CD14-positive monocyte (primary cell): ENCODE measurements at regions not wholly inside any gene's neighbourhood (a gene's known extent, or its start where the extent isn't known, plus 50 kb on each side); places are given as distances from the start of the nearest gene placed in this dataset.

ENCODE experiments used
- DNase-seq, 3 donors: peaks; one replicate each; pipeline ENCODE4 v3.0.0-alpha.2; 2011 to 2022
- H2AFZ ChIP-seq: 2 replicates; pipeline ENCODE4 v1.6.0; 2012; ENCODE audit warnings: mild to moderate bottlenecking, low read depth, low read length, inconsistent platforms; ENCODE audit not compliant: insufficient read depth, poor library complexity, severe bottlenecking
- H3K27ac ChIP-seq, 2 donors: 1 replicate in 1 of 2; 2 replicates in 1 of 2; pipeline ENCODE4 v1.5.1; 2012 to 2013; ENCODE audit warnings: low read length in 2 of 2, control low read depth in 1 of 2, inconsistent platforms in 1 of 2, low read depth in 1 of 2, mild to moderate bottlenecking in 1 of 2
- H3K27me3 ChIP-seq, 2 donors: one replicate each; pipeline versions ENCODE4 v1.6.0 to v1.6.1; 2011 to 2013; ENCODE audit warnings: low read length in 2 of 2; ENCODE audit not compliant: control insufficient read depth in 2 of 2, insufficient read depth in 2 of 2
- H3K36me3 ChIP-seq, 2 donors: replicated peaks in 1 of 2; 1 replicate in 1 of 2; 2 replicates in 1 of 2; pipeline versions ENCODE4 v1.5.1 to v1.6.1; 2012 to 2013; ENCODE audit warnings: low read length in 2 of 2, control low read depth in 1 of 2, inconsistent platforms in 1 of 2, mild to moderate bottlenecking in 1 of 2; ENCODE audit not compliant: insufficient read depth in 2 of 2, control insufficient read depth in 1 of 2
- H3K4me1 ChIP-seq, 2 donors: 1 replicate in 1 of 2; 2 replicates in 1 of 2; pipeline versions ENCODE4 v1.5.1 to v1.6.1; 2012 to 2013; ENCODE audit warnings: low read length in 2 of 2, control low read depth in 1 of 2, inconsistent platforms in 1 of 2, mild to moderate bottlenecking in 1 of 2, moderate library complexity in 1 of 2; ENCODE audit not compliant: insufficient read depth in 2 of 2, control insufficient read depth in 1 of 2
- H3K4me2 ChIP-seq: replicated peaks from 2 replicates; pipeline ENCODE3; 2012; ENCODE audit warnings: low read length, moderate library complexity, mild to moderate bottlenecking; ENCODE audit not compliant: poor library complexity, severe bottlenecking; ENCODE audit errors: extremely low read depth
- H3K4me3 ChIP-seq, 3 experiments: fragments of 200-600 bp in 1 of 3; sonication (generic) in 1 of 3; replicated peaks in 1 of 3; 1 replicate in 2 of 3; 2 replicates in 1 of 3; pipeline ENCODE4 v1.5.1; 2011 to 2013; ENCODE audit warnings: low read length in 3 of 3, mild to moderate bottlenecking in 3 of 3, control low read depth in 2 of 3, low read depth in 2 of 3, inconsistent platforms in 1 of 3, moderate library complexity in 1 of 3
- H3K79me2 ChIP-seq: 2 replicates; pipeline ENCODE4 v1.6.0; 2012; ENCODE audit warnings: mild to moderate bottlenecking, control low read depth, inconsistent platforms, low read length, moderate library complexity; ENCODE audit not compliant: insufficient read depth
- H3K9ac ChIP-seq: 2 replicates; pipeline ENCODE4 v1.6.0; 2017; ENCODE audit warnings: low read length, mild to moderate bottlenecking; ENCODE audit not compliant: insufficient read depth, poor library complexity, severe bottlenecking
- H3K9me3 ChIP-seq, 2 donors: replicated peaks in 1 of 2; 1 replicate in 1 of 2; 2 replicates in 1 of 2; pipeline versions ENCODE4 v1.5.1 to v1.6.1; 2012 to 2013; ENCODE audit warnings: low read length in 2 of 2, control low read depth in 1 of 2; ENCODE audit not compliant: control insufficient read depth in 1 of 2, insufficient read depth in 1 of 2
- H4K20me1 ChIP-seq: 2 replicates; pipeline ENCODE4 v1.6.0; 2012; ENCODE audit warnings: mild to moderate bottlenecking, low read length, control low read depth, moderate library complexity; ENCODE audit not compliant: insufficient read depth
- H3K27ac Mint-ChIP-seq, 7 donors: one replicate each; pipeline ENCODE4 v1.8.0; 2020; ENCODE audit warnings: mild to moderate bottlenecking in 7 of 7, mixed read lengths in 7 of 7, moderate library complexity in 6 of 7, inconsistent platforms in 2 of 7
- H3K27me3 Mint-ChIP-seq, 3 donors: one replicate each; pipeline ENCODE4 v1.8.0; 2021 to 2022; ENCODE audit warnings: low read depth in 3 of 3, mild to moderate bottlenecking in 3 of 3, mixed read lengths in 3 of 3, moderate library complexity in 3 of 3, inconsistent platforms in 1 of 3
- H3K36me3 Mint-ChIP-seq, 2 donors: one replicate each; pipeline ENCODE4 v1.8.0; 2020; ENCODE audit warnings: mixed read lengths in 2 of 2, inconsistent platforms in 1 of 2, mild to moderate bottlenecking in 1 of 2
- H3K4me1 Mint-ChIP-seq: one replicate; pipeline ENCODE4 v1.8.0; 2020; ENCODE audit warnings: mild to moderate bottlenecking, mixed read lengths
- H3K4me3 Mint-ChIP-seq, 2 donors: one replicate each; pipeline ENCODE4 v1.8.0; 2020; ENCODE audit warnings: mild to moderate bottlenecking in 2 of 2, mixed read lengths in 2 of 2, moderate library complexity in 1 of 2
- H3K9me3 Mint-ChIP-seq, 7 donors: one replicate each; pipeline ENCODE4 v1.8.0; 2020 to 2022; ENCODE audit warnings: mixed read lengths in 7 of 7, mild to moderate bottlenecking in 6 of 7, moderate library complexity in 6 of 7, inconsistent platforms in 2 of 7
- CTCF ChIP-seq: fragments of 200-600 bp; IDR thresholded peaks from one replicate; pipeline ENCODE4 v1.8.0; 2022; ENCODE audit warnings: antibody characterized with exemption, mild to moderate bottlenecking
- WGBS: methylation state at CpG from one replicate; pipeline ENCODE4 v1.1.5; 2013; ENCODE audit warnings: missing lambda C conversion rate; ENCODE audit not compliant: insufficient coverage; 5-methylcytosine and 5-hydroxymethylcytosine counted together
- intact Hi-C, 2 donors: fragments of 100-400 bp; cut with micrococcal nuclease; formaldehyde crosslinking; loops; one replicate each; pipeline versions ENCODE4 v1.15.0 to v1.15.1; 2023

- Mint-ChIP-seq H3K9me3 (peaks cover 0 to 2% (median 0%) of the 10 kb centered on the region in 7 donors), H3K27ac (no peak overlapping the region), H3K27me3 (peaks cover 0 to 2% (median 0%) of the 10 kb centered on the region in 3 donors), H3K4me3 (no peak overlapping the region), H3K36me3 (no peaks in the 10 kb centered on the region), H3K4me1 (no peaks in the 10 kb centered on the region)
- Histone ChIP-seq H3K4me3 (no peak overlapping the region), H3K27ac (no peak overlapping the region), H3K9me3 (no peaks in the 10 kb centered on the region), H3K9ac (no peak overlapping the region), H3K79me2 (no peaks in the 10 kb centered on the region), H3K36me3 (no peaks in the 10 kb centered on the region), H3K4me1 (no peaks in the 10 kb centered on the region), H3K4me2 (no peak overlapping the region), H4K20me1 (no peaks in the 10 kb centered on the region), H2AFZ (no peak overlapping the region), H3K27me3 (no peaks in the 10 kb centered on the region)
- intact Hi-C loops: no loop called here
- DNase-seq: no peak
- no peak for TF ChIP-seq CTCF
These were observed 921.7 kb upstream of the EPHA5 start for GRCh38 chr4:66591968-66592367.

- Histone ChIP-seq H4K20me1 (no peaks in the 10 kb centered on the region), H3K9me3 (no peaks in the 10 kb centered on the region), H3K4me2 (no peak overlapping the region), H3K79me2 (no peaks in the 10 kb centered on the region), H3K27ac (no peak overlapping the region), H3K4me3 (no peak overlapping the region), H2AFZ (no peak overlapping the region), H3K27me3 (no peaks in the 10 kb centered on the region), H3K9ac (no peak overlapping the region), H3K36me3 (no peaks in the 10 kb centered on the region), H3K4me1 (no peaks in the 10 kb centered on the region)
- DNase-seq: no peak
- no peak for TF ChIP-seq CTCF
- intact Hi-C loops: no loop called here
- no peaks in the 10 kb centered on the region for H3K4me1 Mint-ChIP-seq
- no peak overlapping the region for H3K27ac Mint-ChIP-seq
- H3K9me3 Mint-ChIP-seq: peaks cover 0 to 2% (median 0%) of the 10 kb centered on the region in 7 donors
- no peaks in the 10 kb centered on the region for H3K36me3 Mint-ChIP-seq
- H3K27me3 Mint-ChIP-seq: peaks cover 0 to 2% (median 0%) of the 10 kb centered on the region in 3 donors
- no peak overlapping the region for H3K4me3 Mint-ChIP-seq
- no CpG with 5 or more reads among the region's 1 CpG for WGBS
These were observed 920.4 kb upstream of the EPHA5 start for GRCh38 chr4:66590488-66591215.
